Keratinocyte (primary cell): ENCODE measurements at regions not wholly inside any gene's neighbourhood (a gene's known extent, or its start where the extent isn't known, plus 50 kb on each side); places are given as distances from the start of the nearest gene placed in this dataset.
A peak's percentile ranks its signal among the peaks of the same experiment; 100 is the strongest.

Experiments used
- DNase-seq: peaks from one replicate; pipeline ENCODE4 v3.0.0-alpha.2; 2011; ENCODE audit warnings: low read depth, missing footprints, low spot score
- FAIRE-seq: peaks from 2 replicates; lab custom pipeline; 2011; peaks lifted over from hg19 to GRCh38; lab: Jason Lieb, UNC
- H2AFZ ChIP-seq: 2 replicates; pipeline ENCODE4 v1.6.0; 2012; ENCODE audit warnings: low read length, control low read depth, inconsistent platforms; ENCODE audit not compliant: control insufficient read depth
- H3K27ac ChIP-seq: 2 replicates; pipeline ENCODE4 v1.5.1; 2011; ENCODE audit warnings: low read length; ENCODE audit not compliant: control insufficient read depth, insufficient read depth
- H3K27me3 ChIP-seq: 3 replicates; pipeline ENCODE4 v1.6.0; 2011; ENCODE audit warnings: low read length; ENCODE audit not compliant: control insufficient read depth, insufficient read depth; ENCODE audit errors: extremely low read depth
- H3K36me3 ChIP-seq, 2 experiments: 2 replicates in 1 of 2; 3 replicates in 1 of 2; pipeline ENCODE4 v1.5.1; 2011; ENCODE audit warnings: low read length in 2 of 2, mild to moderate bottlenecking in 1 of 2; ENCODE audit not compliant: control insufficient read depth in 2 of 2, insufficient read depth in 2 of 2; ENCODE audit errors: extremely low read depth in 1 of 2
- H3K4me1 ChIP-seq: 3 replicates; pipeline ENCODE4 v1.5.1; 2011; ENCODE audit warnings: low read length; ENCODE audit not compliant: control insufficient read depth, insufficient read depth; ENCODE audit errors: extremely low read depth
- H3K4me2 ChIP-seq: 3 replicates; pipeline ENCODE4 v1.6.0; 2011; ENCODE audit warnings: low read depth, low read length; ENCODE audit not compliant: control insufficient read depth, insufficient read depth; ENCODE audit errors: extremely low read depth
- H3K4me3 ChIP-seq, 3 experiments: fragments of 200-600 bp in 1 of 3; sonication (generic) in 1 of 3; 2 replicates in 2 of 3; 3 replicates in 1 of 3; pipeline ENCODE4 v1.5.1; 2011 to 2016; ENCODE audit warnings: low read length in 3 of 3, mild to moderate bottlenecking in 3 of 3, control low read depth in 2 of 3, inconsistent platforms in 1 of 3, low read depth in 1 of 3, mixed read lengths in 1 of 3, mixed run types in 1 of 3, moderate library complexity in 1 of 3; ENCODE audit not compliant: control insufficient read depth in 2 of 3, insufficient read depth in 2 of 3; ENCODE audit errors: extremely low read depth in 1 of 3
- H3K79me2 ChIP-seq: 2 replicates; pipeline ENCODE4 v1.6.0; 2012; ENCODE audit warnings: low read length; ENCODE audit not compliant: control insufficient read depth, insufficient read depth
- H3K9ac ChIP-seq: 3 replicates; pipeline ENCODE4 v1.6.0; 2011; ENCODE audit warnings: low read length; ENCODE audit not compliant: control insufficient read depth, insufficient read depth; ENCODE audit errors: extremely low read depth
- H3K9me1 ChIP-seq: 3 replicates; pipeline ENCODE4 v1.6.0; 2011; ENCODE audit warnings: low read length; ENCODE audit not compliant: control insufficient read depth, insufficient read depth; ENCODE audit errors: extremely low read depth
- H3K9me3 ChIP-seq: 2 replicates; pipeline ENCODE4 v1.5.1; 2012; ENCODE audit warnings: low read depth, low read length; ENCODE audit not compliant: control insufficient read depth
- H4K20me1 ChIP-seq: 3 replicates; pipeline ENCODE4 v1.6.0; 2011; ENCODE audit warnings: low read length; ENCODE audit not compliant: control insufficient read depth, insufficient read depth; ENCODE audit errors: extremely low read depth
- CTCF ChIP-seq, 3 experiments: IDR thresholded peaks in 1 of 3; conservative IDR thresholded peaks in 1 of 3; optimal IDR thresholded peaks in 1 of 3; 2 replicates in 2 of 3; 3 replicates in 1 of 3; pipeline versions ENCODE3 to v1.5.1; 2011; ENCODE audit warnings: low read length in 3 of 3, mild to moderate bottlenecking in 3 of 3, moderate library complexity in 2 of 3, control low read depth in 1 of 3, inconsistent platforms in 1 of 3; ENCODE audit not compliant: insufficient read depth in 2 of 3; ENCODE audit errors: extremely low read depth in 1 of 3
- EZH2 ChIP-seq: IDR thresholded peaks from one replicate; pipeline ENCODE4 v1.6.1; 2012; ENCODE audit warnings: inconsistent platforms, mild to moderate bottlenecking, low read length, moderate library complexity
- dilution Hi-C: fragments of 300-500 bp; cut with MboI; formaldehyde crosslinking; loops from one replicate; pipeline ENCODE4 v1.7.0; 2020; ENCODE audit warnings: low sequenced_read_pairs; ENCODE audit not compliant: extremely low pct_ligation_motif_present

- Histone ChIP-seq H3K9me1 (no peaks in the 10 kb centered on the region), H3K36me3 (no peaks in the 10 kb centered on the region), H3K79me2 (no peaks in the 10 kb centered on the region), H2AFZ (no peak overlapping the region), H3K4me2 (no peak overlapping the region), H3K4me1 (peaks cover 16% of the 10 kb centered on the region), H3K9ac (no peak overlapping the region), H3K27me3 (no peaks in the 10 kb centered on the region), H4K20me1 (no peaks in the 10 kb centered on the region), H3K27ac (no peak overlapping the region), H3K4me3 (no peak overlapping the region), H3K9me3 (no peaks in the 10 kb centered on the region)
- dilution Hi-C loops: no loop called here
- DNase-seq: no peak
- TF ChIP-seq CTCF (optimal IDR thresholded peaks at IDR 0.05 in 1 of 3, IDR thresholded peaks at IDR 0.05 in 1 of 3, conservative IDR thresholded peaks at IDR 0.05 in 1 of 3; ENCODE audit: extremely low read depth in 1 of 3, insufficient read depth in 2 of 3, low read length in 3 of 3) (no peak), EZH2 (no peak)
- peak; percentile 49 for FAIRE-seq
Measured at GRCh38 chr3:177817751-177818150, 620.5 kb upstream of the TBL1XR1 start.

- Histone ChIP-seq H3K79me2 (no peaks in the 10 kb centered on the region), H2AFZ (no peak overlapping the region), H3K36me3 (no peaks in the 10 kb centered on the region), H3K9ac (no peak overlapping the region), H4K20me1 (no peaks in the 10 kb centered on the region), H3K27me3 (no peaks in the 10 kb centered on the region), H3K4me3 (no peak overlapping the region), H3K9me1 (no peaks in the 10 kb centered on the region), H3K4me1 (peaks cover 19% of the 10 kb centered on the region), H3K27ac (no peak overlapping the region), H3K4me2 (no peak overlapping the region), H3K9me3 (no peaks in the 10 kb centered on the region)
- no peak for TF ChIP-seq CTCF (optimal IDR thresholded peaks at IDR 0.05 in 1 of 3, IDR thresholded peaks at IDR 0.05 in 1 of 3, conservative IDR thresholded peaks at IDR 0.05 in 1 of 3; ENCODE audit: extremely low read depth in 1 of 3, insufficient read depth in 2 of 3, low read length in 3 of 3)
- FAIRE-seq (no peak), DNase-seq (no peak)
- dilution Hi-C loops: no loop called here
Measured at GRCh38 chr3:177818712-177819240, 621.5 kb upstream of the TBL1XR1 start.
